NB4 (cell line): ENCODE measurements at regions not wholly inside any gene's neighbourhood (a gene's known extent, or its start where the extent isn't known, plus 50 kb on each side); places are given as distances from the start of the nearest gene placed in this dataset.

Source experiments
- DNase-seq: peaks from one replicate; pipeline ENCODE4 v3.0.0; 2010; ENCODE audit warnings: low read depth
- H3K4me3 ChIP-seq: one replicate; pipeline ENCODE4 v1.5.1; 2011; ENCODE audit warnings: mild to moderate bottlenecking, low read depth, low read length, moderate library complexity
- MYC ChIP-seq: IDR thresholded peaks from 2 replicates; pipeline ENCODE4 v1.6.1; 2011; ENCODE audit warnings: low read depth, low read length
- POLR2A ChIP-seq: IDR thresholded peaks from 2 replicates; pipeline ENCODE4 v1.6.1; 2011; ENCODE audit warnings: mild to moderate bottlenecking; ENCODE audit not compliant: insufficient read length; ENCODE audit errors: extremely low read depth
- TF ChIP-seq, protein P1 (sequence below): IDR thresholded peaks from 2 replicates; pipeline ENCODE4 v1.6.1; 2011; ENCODE audit warnings: low read depth, low read length
- TF ChIP-seq, protein P2 (sequence below): IDR thresholded peaks from one replicate; pipeline ENCODE4 v1.5.1; 2012; ENCODE audit warnings: low read depth, low read length

- no peak for DNase-seq
- H3K4me3 ChIP-seq = no peak overlapping the region
- TF ChIP-seq, protein P1, sequence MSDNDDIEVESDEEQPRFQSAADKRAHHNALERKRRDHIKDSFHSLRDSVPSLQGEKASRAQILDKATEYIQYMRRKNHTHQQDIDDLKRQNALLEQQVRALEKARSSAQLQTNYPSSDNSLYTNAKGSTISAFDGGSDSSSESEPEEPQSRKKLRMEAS = no peak
- no peak for TF ChIP-seq MYC
- TF ChIP-seq, protein P2, sequence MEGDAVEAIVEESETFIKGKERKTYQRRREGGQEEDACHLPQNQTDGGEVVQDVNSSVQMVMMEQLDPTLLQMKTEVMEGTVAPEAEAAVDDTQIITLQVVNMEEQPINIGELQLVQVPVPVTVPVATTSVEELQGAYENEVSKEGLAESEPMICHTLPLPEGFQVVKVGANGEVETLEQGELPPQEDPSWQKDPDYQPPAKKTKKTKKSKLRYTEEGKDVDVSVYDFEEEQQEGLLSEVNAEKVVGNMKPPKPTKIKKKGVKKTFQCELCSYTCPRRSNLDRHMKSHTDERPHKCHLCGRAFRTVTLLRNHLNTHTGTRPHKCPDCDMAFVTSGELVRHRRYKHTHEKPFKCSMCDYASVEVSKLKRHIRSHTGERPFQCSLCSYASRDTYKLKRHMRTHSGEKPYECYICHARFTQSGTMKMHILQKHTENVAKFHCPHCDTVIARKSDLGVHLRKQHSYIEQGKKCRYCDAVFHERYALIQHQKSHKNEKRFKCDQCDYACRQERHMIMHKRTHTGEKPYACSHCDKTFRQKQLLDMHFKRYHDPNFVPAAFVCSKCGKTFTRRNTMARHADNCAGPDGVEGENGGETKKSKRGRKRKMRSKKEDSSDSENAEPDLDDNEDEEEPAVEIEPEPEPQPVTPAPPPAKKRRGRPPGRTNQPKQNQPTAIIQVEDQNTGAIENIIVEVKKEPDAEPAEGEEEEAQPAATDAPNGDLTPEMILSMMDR = no peak
- TF ChIP-seq POLR2A = no peak
These were observed 440.6 kb upstream of the HS3ST1 start for GRCh38 chr4:11869191-11869870.

DNA sequence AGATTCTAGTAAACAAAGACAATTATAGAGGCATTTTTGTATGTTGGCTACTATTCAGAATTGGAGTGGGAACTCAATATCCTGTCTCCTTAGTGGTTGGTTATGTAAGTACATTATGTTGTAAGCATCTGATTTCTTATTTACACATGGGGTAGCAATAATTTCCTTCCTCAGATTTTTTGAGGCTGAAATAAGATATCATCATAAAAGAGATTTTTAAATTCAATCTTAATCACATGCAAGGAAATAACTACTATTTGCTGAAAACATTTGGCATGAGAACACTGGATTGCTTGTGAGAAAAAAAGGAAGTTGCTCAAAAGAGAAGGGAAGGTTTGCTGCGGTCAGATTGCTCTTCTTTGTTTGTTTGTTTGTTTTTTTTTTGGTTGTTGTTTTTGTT is 437.7 kb upstream of the HS3ST1 start:
- no peak for DNase-seq
- no peak for TF ChIP-seq MYC
- TF ChIP-seq, protein P2 = no peak
- no peak overlapping the region for H3K4me3 ChIP-seq

DNA sequence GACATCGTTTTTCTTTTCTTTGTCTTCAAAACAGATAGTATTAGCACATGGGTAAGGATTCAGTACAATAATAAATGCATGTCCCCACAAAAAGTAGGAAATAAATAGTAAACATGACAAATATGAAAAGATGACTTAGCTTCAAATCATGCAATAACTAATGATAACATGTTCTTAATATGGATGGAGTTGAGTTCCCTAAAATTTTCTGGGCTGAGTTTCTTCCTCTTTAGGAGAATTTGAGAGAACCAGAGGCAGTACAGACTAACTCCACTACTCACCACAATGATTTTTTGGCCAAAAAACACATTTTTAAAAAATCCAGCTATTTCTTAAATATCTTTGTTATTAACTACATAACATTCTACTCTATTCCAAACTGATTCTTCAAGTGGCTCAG is 432.3 kb upstream of the HS3ST1 start:
- TF ChIP-seq POLR2A = no peak
- TF ChIP-seq MYC = no peak
- TF ChIP-seq, protein P1 = no peak
- TF ChIP-seq, protein P2 = no peak
- no peak for DNase-seq
- H3K4me3 ChIP-seq = no peak overlapping the region

DNA sequence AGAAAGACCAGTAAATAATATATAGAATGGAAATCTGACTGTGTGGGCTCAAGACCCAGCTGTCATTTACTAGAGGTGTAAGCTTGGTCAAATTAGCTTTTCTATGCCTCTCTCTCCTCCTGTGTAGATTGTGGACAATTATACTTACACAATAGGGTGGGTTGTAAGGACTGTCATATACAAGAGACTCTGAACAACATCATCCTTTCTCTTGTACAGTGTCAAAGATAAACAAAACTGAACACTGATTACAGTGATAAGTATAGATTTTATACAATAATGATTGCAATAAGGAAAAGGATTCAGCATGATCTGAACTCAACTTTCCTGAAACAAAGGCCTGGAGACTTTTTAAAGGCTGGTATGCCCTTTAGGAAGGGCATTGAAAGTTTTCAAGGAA is 429.2 kb upstream of the HS3ST1 start:
- no peak for TF ChIP-seq POLR2A
- TF ChIP-seq, protein P1 = no peak
- no peak for TF ChIP-seq MYC
- TF ChIP-seq, protein P2 = no peak

GRCh38 chr4:11847167-11847566 is 418.5 kb upstream of the HS3ST1 start:
- TF ChIP-seq POLR2A = no peak
- TF ChIP-seq, protein P1 = no peak
- TF ChIP-seq, protein P2 = no peak
- no peak for TF ChIP-seq MYC
- DNase-seq = no peak
- no peak overlapping the region for H3K4me3 ChIP-seq

More for the DNA sequence above, 429.2 kb upstream of the HS3ST1 start:
- DNase-seq = no peak
- no peak overlapping the region for H3K4me3 ChIP-seq

DNA sequence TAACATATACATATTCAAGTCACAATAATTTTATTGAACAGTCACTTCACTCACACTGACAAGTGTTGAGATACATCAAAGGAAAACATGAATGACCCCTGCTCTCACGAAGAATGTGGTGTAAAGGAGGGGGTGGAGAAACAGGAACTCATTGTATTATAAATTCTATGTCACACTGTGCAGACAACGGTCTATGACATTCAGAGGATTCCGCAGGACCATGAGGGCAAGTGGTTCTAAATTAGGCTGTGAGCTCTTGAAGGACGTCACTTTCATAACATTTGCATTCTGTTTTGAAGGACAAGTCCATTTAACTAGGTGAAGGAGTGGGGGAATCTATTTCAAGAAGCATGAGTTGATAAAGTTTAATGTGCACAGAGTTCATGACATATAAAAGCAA is 415.2 kb upstream of the HS3ST1 start:
- no peak for DNase-seq
- no peak overlapping the region for H3K4me3 ChIP-seq
- TF ChIP-seq POLR2A = no peak
- TF ChIP-seq, protein P1 = no peak
- TF ChIP-seq, protein P2 = no peak
